ENCODE measurements at regions not wholly inside any gene's neighbourhood (a gene's known extent, or its start where the extent isn't known, plus 50 kb on each side); places are given as distances from the start of the nearest gene placed in this dataset.

DNA sequence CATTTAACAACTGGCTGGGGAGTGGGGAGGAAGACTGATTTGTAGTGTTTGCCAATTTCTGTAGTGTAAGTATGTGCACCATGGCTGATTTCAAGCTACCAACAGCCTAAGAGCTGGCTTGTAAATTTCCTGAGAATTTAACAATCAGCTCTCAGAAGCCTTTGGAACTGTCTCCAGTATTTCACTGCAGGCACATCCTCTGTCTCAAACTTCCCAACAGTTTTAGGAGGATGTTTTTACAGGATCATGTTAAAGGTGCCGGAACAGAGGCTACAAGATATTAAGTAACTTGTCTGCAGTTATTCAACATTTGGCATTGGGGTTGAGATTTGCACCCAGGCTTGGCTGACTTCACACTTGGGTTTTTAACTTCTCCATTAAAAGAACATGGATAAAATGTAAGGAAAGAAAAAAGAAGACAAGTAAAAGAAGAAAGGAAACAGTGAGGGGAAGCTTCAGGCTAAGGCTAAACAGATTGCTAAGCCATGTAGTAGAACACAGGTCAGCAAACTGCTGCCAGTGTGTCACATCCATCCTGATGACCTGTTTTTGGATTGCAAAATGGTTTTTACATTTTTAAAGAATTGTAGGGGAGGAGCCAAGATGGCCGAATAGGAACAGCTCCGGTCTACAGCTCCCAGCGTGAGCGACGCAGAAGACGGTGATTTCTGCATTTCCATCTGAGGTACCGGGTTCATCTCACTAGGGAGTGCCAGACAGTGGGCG lies 204.8 kb upstream of the SESN3 start:
- TF ChIP-seq ARNTL (CRISPR knock-in tag; IDR thresholded peaks at IDR 0.05; ENCODE audit: borderline replicate concordance, low read depth), result no peak
- no peak for TF ChIP-seq SNAI2 (CRISPR knock-in tag; IDR thresholded peaks at IDR 0.05)
- TF ChIP-seq CSDC2 (CRISPR knock-in tag; IDR thresholded peaks at IDR 0.05), result no peak
- TF ChIP-seq, protein P1, sequence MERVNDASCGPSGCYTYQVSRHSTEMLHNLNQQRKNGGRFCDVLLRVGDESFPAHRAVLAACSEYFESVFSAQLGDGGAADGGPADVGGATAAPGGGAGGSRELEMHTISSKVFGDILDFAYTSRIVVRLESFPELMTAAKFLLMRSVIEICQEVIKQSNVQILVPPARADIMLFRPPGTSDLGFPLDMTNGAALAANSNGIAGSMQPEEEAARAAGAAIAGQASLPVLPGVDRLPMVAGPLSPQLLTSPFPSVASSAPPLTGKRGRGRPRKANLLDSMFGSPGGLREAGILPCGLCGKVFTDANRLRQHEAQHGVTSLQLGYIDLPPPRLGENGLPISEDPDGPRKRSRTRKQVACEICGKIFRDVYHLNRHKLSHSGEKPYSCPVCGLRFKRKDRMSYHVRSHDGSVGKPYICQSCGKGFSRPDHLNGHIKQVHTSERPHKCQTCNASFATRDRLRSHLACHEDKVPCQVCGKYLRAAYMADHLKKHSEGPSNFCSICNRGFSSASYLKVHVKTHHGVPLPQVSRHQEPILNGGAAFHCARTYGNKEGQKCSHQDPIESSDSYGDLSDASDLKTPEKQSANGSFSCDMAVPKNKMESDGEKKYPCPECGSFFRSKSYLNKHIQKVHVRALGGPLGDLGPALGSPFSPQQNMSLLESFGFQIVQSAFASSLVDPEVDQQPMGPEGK (CRISPR knock-in tag; IDR thresholded peaks at IDR 0.05; ENCODE audit: borderline replicate concordance), result no peak
- no peak for TF ChIP-seq ZC3H10 (CRISPR knock-in tag; IDR thresholded peaks at IDR 0.05)
- TF ChIP-seq ESRRG (CRISPR knock-in tag; IDR thresholded peaks at IDR 0.05), result no peak
- no peak for TF ChIP-seq ZFP30 (CRISPR knock-in tag; IDR thresholded peaks at IDR 0.05)
- no peak for TF ChIP-seq RARB (CRISPR knock-in tag; IDR thresholded peaks at IDR 0.05)

All from SK-N-SH treated with all-trans-retinoic acid at 6 μM for 48 hours (cell line).